WTC11 (cell line): ENCODE measurements at regions not wholly inside any gene's neighbourhood (a gene's known extent, or its start where the extent isn't known, plus 50 kb on each side); places are given as distances from the start of the nearest gene placed in this dataset.

ENCODE experiments used
- ATAC-seq: fragments of 200-7000 bp; cut with Tn5 transposase; 2 replicates; pipeline ENCODE4 v1.10.0; 2021; ENCODE audit warnings: mild to moderate bottlenecking, moderate library complexity
- CTCF ChIA-PET: fragments of 300-600 bp; sonication (Branson Sonifier 250); formaldehyde crosslinking; loops from one replicate; lab custom pipeline; 2021; ENCODE audit warnings: antibody characterized with exemption; lab: Charles Lee
- POLR2A ChIA-PET: fragments of 350-600 bp; sonication (Branson Sonifier 250); formaldehyde crosslinking; loops from one replicate; lab custom pipeline; 2021; ENCODE audit warnings: antibody characterized with exemption; lab: Charles Lee
- DNase-seq: peaks from one replicate; pipeline ENCODE4 v3.0.0; 2021; ENCODE audit warnings: low spot score
- H3K27ac Mint-ChIP-seq: 2 replicates; pipeline ENCODE4 v1.8.0; 2021; ENCODE audit warnings: mixed read lengths
- H3K27me3 Mint-ChIP-seq: 2 replicates; pipeline ENCODE4 v1.8.0; 2021; ENCODE audit warnings: low read depth, mild to moderate bottlenecking, moderate library complexity, mixed read lengths
- H3K36me3 Mint-ChIP-seq: 2 replicates; pipeline ENCODE4 v1.8.0; 2021; ENCODE audit warnings: mixed read lengths
- H3K4me1 Mint-ChIP-seq: 2 replicates; pipeline ENCODE4 v1.8.0; 2022; ENCODE audit warnings: mixed read lengths
- H3K4me3 Mint-ChIP-seq: 2 replicates; pipeline ENCODE4 v1.8.0; 2021; ENCODE audit warnings: mild to moderate bottlenecking, moderate library complexity, mixed read lengths
- H3K9me3 Mint-ChIP-seq: 2 replicates; pipeline ENCODE4 v1.8.0; 2021; ENCODE audit warnings: mixed read lengths
- EMX1 ChIP-seq: fragments of 250-450 bp; sonication (Bioruptor Pico); IDR thresholded peaks from 2 replicates; pipeline ENCODE4 v1.8.0; 2021; ENCODE audit warnings: mild to moderate bottlenecking
- FOXP1 ChIP-seq: sonication (generic); formaldehyde crosslinking; IDR thresholded peaks from 2 replicates; pipeline ENCODE4 v1.8.0; 2022; ENCODE audit warnings: missing genetic modification reagents, mild to moderate bottlenecking, moderate library complexity, borderline replicate concordance
- GABPB1 ChIP-seq: sonication (generic); formaldehyde crosslinking; IDR thresholded peaks from 2 replicates; pipeline ENCODE4 v1.8.1; 2023; ENCODE audit warnings: mild to moderate bottlenecking, missing genetic modification reagents
- GRHL2 ChIP-seq: fragments of 250-450 bp; sonication (Bioruptor Pico); IDR thresholded peaks from 2 replicates; pipeline ENCODE4 v1.8.0; 2022; ENCODE audit warnings: mild to moderate bottlenecking, moderate library complexity; ENCODE audit not compliant: insufficient replicate concordance, severe bottlenecking
- MXD4 ChIP-seq: fragments of 250-450 bp; sonication (Bioruptor Pico); IDR thresholded peaks from 2 replicates; pipeline ENCODE4 v1.8.0; 2021; ENCODE audit warnings: mild to moderate bottlenecking, moderate library complexity, borderline replicate concordance
- NR2C2 ChIP-seq: sonication (generic); formaldehyde crosslinking; IDR thresholded peaks from 2 replicates; pipeline ENCODE4 v1.8.0; 2022; ENCODE audit warnings: mild to moderate bottlenecking, missing genetic modification reagents
- PRRX2 ChIP-seq: fragments of 250-450 bp; sonication (Bioruptor Pico); IDR thresholded peaks from 2 replicates; pipeline ENCODE4 v1.8.0; 2021; ENCODE audit warnings: mild to moderate bottlenecking
- RORB ChIP-seq: fragments of 250-450 bp; sonication (Bioruptor Pico); IDR thresholded peaks from 2 replicates; pipeline ENCODE4 v1.9.0; 2021; ENCODE audit warnings: mild to moderate bottlenecking
- SMAD3 ChIP-seq: sonication (generic); formaldehyde crosslinking; IDR thresholded peaks from 2 replicates; pipeline ENCODE4 v1.8.0; 2022; ENCODE audit warnings: missing genetic modification reagents, mild to moderate bottlenecking, borderline replicate concordance
- SOX15 ChIP-seq: fragments of 250-450 bp; sonication (Bioruptor Pico); IDR thresholded peaks from 2 replicates; pipeline ENCODE4 v1.9.0; 2021; ENCODE audit warnings: mild to moderate bottlenecking
- TCF7 ChIP-seq: sonication (generic); formaldehyde crosslinking; IDR thresholded peaks from 2 replicates; pipeline ENCODE4 v1.8.0; 2022; ENCODE audit warnings: mild to moderate bottlenecking, low read depth, missing genetic modification reagents, moderate library complexity
- ZNF423 ChIP-seq: fragments of 250-450 bp; sonication (Bioruptor Pico); IDR thresholded peaks from 2 replicates; pipeline ENCODE4 v2.1.2; 2022; ENCODE audit warnings: mild to moderate bottlenecking, moderate library complexity
- ZNF671 ChIP-seq: fragments of 250-450 bp; sonication (Bioruptor Pico); IDR thresholded peaks from 2 replicates; pipeline ENCODE4 v1.8.0; 2021; ENCODE audit warnings: mild to moderate bottlenecking
- TF ChIP-seq, protein P1 (sequence below): sonication (generic); formaldehyde crosslinking; IDR thresholded peaks from 2 replicates; pipeline ENCODE4 v1.8.0; 2022; ENCODE audit warnings: mild to moderate bottlenecking, missing genetic modification reagents
- TF ChIP-seq, protein P2 (sequence below): sonication (generic); formaldehyde crosslinking; IDR thresholded peaks from 2 replicates; pipeline ENCODE4 v1.8.1; 2022; ENCODE audit warnings: low read depth, missing genetic modification reagents, borderline replicate concordance
- TF ChIP-seq, protein P3 (sequence below): sonication (generic); formaldehyde crosslinking; IDR thresholded peaks from 2 replicates; pipeline ENCODE4 v1.8.1; 2022; ENCODE audit warnings: missing genetic modification reagents, borderline replicate concordance
- TF ChIP-seq, protein P4 (sequence below): sonication (generic); formaldehyde crosslinking; IDR thresholded peaks from 2 replicates; pipeline ENCODE4 v1.8.1; 2022; ENCODE audit warnings: mild to moderate bottlenecking, missing genetic modification reagents, moderate library complexity, borderline replicate concordance
- TF ChIP-seq, protein P5 (sequence below): fragments of 200-600 bp; IDR thresholded peaks from 2 replicates; pipeline ENCODE4 v1.8.0; 2022; ENCODE audit warnings: antibody characterized with exemption
- TF ChIP-seq, protein P6 (sequence below): fragments of 250-450 bp; sonication (Bioruptor Pico); IDR thresholded peaks from 2 replicates; pipeline ENCODE4 v1.8.0; 2021; ENCODE audit warnings: mild to moderate bottlenecking
- TF ChIP-seq, protein P7 (sequence below): sonication (generic); formaldehyde crosslinking; IDR thresholded peaks from 2 replicates; pipeline ENCODE4 v1.8.0; 2023; ENCODE audit warnings: missing genetic modification reagents

DNA sequence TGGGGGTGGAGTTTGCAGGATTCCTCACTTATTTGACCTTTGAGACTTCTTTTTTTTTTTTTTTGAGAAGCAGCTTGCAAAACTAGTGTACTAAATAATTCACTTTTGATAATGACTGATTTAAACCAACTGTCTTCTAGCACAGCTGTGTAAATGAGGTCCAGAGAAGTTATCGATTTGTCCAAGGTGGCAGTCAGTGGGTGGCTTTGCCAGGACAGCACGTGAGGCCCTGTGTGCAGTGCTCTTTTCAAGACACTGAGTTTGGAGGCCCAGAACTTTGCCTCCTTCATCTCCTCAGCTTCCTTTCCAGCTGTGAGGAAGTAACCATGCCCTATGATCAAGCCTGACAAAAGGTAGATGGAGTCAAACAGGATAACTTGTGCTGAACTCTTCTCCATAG is 92.9 kb upstream of the LCLAT1 start:
- ATAC-seq = no peak
- Mint-ChIP-seq H3K4me3 (no peak overlapping the region), H3K36me3 (no peaks in the 10 kb centered on the region), H3K27ac (no peak overlapping the region), H3K4me1 (peaks cover 7% of the 10 kb centered on the region), H3K9me3 (no peaks in the 10 kb centered on the region), H3K27me3 (no peaks in the 10 kb centered on the region)
- TF ChIP-seq NR2C2 (CRISPR knock-in tag) (no peak), FOXP1 (CRISPR knock-in tag) (no peak), PRRX2 (no peak), SMAD3 (no peak), EMX1 (CRISPR knock-in tag) (no peak), SOX15 (CRISPR knock-in tag) (no peak), GRHL2 (CRISPR knock-in tag) (no peak), TCF7 (CRISPR knock-in tag) (no peak), GABPB1 (CRISPR knock-in tag) (no peak), MXD4 (CRISPR knock-in tag) (no peak), RORB (CRISPR knock-in tag) (no peak), ZNF671 (CRISPR knock-in tag) (no peak), ZNF423 (CRISPR knock-in tag) (no peak)
- TF ChIP-seq, protein P1, sequence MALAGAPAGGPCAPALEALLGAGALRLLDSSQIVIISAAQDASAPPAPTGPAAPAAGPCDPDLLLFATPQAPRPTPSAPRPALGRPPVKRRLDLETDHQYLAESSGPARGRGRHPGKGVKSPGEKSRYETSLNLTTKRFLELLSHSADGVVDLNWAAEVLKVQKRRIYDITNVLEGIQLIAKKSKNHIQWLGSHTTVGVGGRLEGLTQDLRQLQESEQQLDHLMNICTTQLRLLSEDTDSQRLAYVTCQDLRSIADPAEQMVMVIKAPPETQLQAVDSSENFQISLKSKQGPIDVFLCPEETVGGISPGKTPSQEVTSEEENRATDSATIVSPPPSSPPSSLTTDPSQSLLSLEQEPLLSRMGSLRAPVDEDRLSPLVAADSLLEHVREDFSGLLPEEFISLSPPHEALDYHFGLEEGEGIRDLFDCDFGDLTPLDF = no peak
- TF ChIP-seq, protein P2, sequence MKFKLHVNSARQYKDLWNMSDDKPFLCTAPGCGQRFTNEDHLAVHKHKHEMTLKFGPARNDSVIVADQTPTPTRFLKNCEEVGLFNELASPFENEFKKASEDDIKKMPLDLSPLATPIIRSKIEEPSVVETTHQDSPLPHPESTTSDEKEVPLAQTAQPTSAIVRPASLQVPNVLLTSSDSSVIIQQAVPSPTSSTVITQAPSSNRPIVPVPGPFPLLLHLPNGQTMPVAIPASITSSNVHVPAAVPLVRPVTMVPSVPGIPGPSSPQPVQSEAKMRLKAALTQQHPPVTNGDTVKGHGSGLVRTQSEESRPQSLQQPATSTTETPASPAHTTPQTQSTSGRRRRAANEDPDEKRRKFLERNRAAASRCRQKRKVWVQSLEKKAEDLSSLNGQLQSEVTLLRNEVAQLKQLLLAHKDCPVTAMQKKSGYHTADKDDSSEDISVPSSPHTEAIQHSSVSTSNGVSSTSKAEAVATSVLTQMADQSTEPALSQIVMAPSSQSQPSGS (CRISPR knock-in tag) = no peak
- TF ChIP-seq, protein P3, sequence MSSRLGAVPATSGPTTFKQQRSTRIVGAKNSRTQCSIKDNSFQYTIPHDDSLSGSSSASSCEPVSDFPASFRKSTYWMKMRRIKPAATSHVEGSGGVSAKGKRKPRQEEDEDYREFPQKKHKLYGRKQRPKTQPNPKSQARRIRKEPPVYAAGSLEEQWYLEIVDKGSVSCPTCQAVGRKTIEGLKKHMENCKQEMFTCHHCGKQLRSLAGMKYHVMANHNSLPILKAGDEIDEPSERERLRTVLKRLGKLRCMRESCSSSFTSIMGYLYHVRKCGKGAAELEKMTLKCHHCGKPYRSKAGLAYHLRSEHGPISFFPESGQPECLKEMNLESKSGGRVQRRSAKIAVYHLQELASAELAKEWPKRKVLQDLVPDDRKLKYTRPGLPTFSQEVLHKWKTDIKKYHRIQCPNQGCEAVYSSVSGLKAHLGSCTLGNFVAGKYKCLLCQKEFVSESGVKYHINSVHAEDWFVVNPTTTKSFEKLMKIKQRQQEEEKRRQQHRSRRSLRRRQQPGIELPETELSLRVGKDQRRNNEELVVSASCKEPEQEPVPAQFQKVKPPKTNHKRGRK (CRISPR knock-in tag) = no peak
- TF ChIP-seq, protein P4, sequence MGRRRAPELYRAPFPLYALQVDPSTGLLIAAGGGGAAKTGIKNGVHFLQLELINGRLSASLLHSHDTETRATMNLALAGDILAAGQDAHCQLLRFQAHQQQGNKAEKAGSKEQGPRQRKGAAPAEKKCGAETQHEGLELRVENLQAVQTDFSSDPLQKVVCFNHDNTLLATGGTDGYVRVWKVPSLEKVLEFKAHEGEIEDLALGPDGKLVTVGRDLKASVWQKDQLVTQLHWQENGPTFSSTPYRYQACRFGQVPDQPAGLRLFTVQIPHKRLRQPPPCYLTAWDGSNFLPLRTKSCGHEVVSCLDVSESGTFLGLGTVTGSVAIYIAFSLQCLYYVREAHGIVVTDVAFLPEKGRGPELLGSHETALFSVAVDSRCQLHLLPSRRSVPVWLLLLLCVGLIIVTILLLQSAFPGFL (CRISPR knock-in tag) = no peak
- TF ChIP-seq, protein P5, sequence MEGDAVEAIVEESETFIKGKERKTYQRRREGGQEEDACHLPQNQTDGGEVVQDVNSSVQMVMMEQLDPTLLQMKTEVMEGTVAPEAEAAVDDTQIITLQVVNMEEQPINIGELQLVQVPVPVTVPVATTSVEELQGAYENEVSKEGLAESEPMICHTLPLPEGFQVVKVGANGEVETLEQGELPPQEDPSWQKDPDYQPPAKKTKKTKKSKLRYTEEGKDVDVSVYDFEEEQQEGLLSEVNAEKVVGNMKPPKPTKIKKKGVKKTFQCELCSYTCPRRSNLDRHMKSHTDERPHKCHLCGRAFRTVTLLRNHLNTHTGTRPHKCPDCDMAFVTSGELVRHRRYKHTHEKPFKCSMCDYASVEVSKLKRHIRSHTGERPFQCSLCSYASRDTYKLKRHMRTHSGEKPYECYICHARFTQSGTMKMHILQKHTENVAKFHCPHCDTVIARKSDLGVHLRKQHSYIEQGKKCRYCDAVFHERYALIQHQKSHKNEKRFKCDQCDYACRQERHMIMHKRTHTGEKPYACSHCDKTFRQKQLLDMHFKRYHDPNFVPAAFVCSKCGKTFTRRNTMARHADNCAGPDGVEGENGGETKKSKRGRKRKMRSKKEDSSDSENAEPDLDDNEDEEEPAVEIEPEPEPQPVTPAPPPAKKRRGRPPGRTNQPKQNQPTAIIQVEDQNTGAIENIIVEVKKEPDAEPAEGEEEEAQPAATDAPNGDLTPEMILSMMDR = no peak
- TF ChIP-seq, protein P6, sequence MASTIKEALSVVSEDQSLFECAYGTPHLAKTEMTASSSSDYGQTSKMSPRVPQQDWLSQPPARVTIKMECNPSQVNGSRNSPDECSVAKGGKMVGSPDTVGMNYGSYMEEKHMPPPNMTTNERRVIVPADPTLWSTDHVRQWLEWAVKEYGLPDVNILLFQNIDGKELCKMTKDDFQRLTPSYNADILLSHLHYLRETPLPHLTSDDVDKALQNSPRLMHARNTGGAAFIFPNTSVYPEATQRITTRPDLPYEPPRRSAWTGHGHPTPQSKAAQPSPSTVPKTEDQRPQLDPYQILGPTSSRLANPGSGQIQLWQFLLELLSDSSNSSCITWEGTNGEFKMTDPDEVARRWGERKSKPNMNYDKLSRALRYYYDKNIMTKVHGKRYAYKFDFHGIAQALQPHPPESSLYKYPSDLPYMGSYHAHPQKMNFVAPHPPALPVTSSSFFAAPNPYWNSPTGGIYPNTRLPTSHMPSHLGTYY (CRISPR knock-in tag) = no peak
- TF ChIP-seq, protein P7, sequence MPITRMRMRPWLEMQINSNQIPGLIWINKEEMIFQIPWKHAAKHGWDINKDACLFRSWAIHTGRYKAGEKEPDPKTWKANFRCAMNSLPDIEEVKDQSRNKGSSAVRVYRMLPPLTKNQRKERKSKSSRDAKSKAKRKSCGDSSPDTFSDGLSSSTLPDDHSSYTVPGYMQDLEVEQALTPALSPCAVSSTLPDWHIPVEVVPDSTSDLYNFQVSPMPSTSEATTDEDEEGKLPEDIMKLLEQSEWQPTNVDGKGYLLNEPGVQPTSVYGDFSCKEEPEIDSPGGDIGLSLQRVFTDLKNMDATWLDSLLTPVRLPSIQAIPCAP (CRISPR knock-in tag) = no peak
- no peak for DNase-seq
- POLR2A ChIA-PET = no interaction called here
- CTCF ChIA-PET = interaction anchor here (1.7 kb wide), 1 partner anchor 357 kb away, joined by 4 read pairs; no protein-coding TSS in a partner anchor
